Cerebellar nuclear complex (tissue), 1 donor: ENCODE measurements at regions not wholly inside any gene's neighbourhood (a gene's known extent, or its start where the extent isn't known, plus 50 kb on each side); places are given as distances from the start of the nearest gene placed in this dataset.

ENCODE experiments used
- DNase-seq, 2 experiments: peaks; one replicate each; lab custom pipeline; 2025; lab: John Stamatoyannopoulos, UW

DNA sequence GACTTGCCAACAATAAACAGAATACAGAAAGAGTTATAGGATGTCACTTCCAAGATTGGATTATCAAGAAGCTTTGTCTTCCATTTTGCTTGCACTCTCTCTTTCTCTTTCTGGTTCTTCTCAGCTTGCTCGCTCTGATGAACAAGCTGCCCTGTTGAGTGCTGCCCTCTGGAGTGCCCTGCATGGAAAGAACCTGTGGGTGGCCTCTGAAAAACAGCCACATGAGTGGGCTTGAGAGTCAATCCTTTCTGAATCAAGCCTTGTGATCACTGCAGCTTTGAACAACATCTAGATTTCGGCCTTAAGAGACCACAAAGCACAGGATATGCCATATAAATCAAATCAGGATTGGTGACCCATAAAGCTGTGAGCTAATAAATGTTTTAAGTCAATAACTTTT is 185.1 kb downstream of the KIF2B start:
- no peak for DNase-seq

DNA sequence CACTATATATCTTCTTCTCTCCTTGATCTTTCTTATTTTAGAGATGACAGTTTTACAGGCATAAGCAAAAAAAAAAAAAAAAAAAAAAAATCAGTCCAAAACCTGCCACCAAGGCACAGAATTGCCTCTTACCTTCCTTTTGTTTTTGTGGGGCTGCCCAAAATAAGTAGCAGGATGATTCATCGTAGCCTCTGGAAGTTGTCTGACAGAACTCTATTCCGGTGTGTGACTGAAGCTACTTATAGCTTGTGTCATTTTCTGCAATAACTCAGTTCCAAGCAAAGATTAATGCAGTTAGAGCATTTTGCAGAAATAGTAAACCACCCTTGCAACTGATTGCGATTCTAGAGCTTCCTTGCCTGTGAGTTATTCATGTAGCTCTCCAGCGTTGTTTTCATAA is 186.8 kb downstream of the KIF2B start:
- DNase-seq: no peak

DNA sequence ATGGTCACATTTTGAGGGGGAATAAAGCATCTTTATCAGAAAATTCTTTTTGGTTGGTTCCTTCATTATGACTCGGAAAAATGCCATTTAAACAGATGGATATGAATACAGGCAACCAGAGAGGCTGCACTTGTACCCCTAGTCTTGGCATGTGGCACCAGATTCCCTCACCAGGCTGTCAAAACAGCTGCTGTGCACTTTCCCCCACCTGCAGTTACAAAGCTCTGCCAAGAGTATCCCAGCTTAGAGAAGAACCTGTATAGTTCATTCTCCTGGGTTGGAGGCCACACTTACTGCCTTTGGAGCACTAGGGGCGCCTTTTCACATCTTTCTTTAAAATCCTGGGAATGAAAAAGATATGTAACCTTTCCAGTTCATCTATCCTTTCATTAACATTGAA is 190.3 kb downstream of the KIF2B start:
- peak; percentile 46 to 68 for DNase-seq

DNA sequence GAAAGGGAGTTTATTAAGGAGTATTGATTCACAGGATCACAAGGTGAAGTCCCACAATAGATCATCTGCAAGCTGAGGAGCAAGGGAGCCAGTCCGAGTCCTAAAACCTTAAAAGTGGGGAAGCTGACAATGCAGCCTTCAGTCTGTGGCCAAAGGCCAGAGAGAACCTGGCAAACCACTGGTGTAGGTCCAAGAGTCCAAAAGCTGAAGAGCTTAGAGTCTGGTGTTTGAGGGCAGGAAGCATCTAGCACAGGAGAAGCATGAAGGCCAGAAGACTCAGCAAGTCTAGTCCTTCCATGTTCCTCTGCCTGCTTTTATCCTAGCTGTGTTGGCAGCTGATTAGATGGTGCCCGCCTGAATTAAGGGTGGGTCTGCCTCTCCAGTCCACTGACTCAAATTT is 193.0 kb downstream of the KIF2B start:
- no peak for DNase-seq

DNA sequence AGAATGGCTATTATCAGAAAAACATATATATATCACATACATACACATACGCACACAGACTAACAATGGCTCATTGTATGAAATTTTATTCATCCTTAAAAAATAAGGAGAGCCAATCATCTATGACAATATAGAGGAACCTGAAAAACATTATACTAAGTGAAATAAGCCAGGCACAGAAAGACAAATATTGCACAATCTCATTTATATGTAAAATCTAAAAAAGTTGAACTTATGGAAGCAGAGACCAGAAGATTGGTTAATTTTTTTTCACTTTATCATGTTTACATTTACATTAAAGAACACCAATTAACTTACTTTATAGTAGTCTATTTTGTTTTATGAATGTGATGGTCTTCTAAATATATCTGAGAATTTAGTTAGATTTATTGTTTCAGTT is 198.7 kb downstream of the KIF2B start:
- no peak for DNase-seq

DNA sequence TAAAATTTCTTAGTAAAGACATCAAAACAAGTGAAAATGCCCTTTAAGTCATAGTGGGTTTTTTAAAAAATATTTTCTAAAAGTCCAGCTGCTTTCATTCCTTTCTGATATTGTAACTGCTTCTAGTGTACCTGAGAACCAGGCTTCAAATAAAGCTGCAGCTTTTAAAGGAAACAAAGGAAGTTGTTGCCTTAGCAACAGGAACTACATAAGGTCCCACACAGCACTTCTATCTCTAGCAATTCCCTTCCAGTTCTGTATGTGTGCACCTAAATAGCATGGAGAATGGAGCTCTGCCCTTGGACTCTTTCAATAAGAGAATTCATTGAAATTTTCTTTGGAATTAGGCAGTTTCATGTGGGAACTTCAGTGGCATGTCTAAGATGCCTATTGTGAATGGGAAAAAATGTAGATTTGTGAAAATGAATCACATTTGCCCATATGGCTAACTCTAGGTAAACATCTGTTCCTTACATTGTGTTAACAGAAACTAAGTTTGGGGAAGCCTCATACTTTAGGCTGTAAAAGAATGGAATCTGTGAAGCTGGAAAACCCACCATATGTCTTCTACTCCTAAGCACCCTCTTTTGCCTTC is 206.4 kb downstream of the KIF2B start:
- no peak for DNase-seq

DNA sequence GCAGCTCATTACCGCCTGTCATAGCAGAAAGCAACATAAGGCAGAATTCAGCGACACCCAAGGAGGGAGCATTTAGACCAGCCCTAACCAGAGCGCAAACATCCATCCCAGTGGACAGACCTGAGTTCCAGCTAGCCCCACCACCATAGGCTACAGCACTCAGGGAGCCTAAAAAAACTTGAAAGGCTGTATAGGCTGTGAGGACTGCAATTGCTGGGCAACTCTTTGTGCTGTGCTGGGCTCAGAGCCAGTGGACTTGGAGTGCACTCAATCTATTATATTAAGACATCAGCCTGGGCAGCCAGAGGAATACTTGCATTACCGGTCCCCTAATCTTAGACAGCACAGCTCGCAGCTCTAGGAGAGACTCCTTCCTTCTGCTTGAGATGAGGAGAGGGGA is 207.3 kb downstream of the KIF2B start:
- DNase-seq: no peak

DNA sequence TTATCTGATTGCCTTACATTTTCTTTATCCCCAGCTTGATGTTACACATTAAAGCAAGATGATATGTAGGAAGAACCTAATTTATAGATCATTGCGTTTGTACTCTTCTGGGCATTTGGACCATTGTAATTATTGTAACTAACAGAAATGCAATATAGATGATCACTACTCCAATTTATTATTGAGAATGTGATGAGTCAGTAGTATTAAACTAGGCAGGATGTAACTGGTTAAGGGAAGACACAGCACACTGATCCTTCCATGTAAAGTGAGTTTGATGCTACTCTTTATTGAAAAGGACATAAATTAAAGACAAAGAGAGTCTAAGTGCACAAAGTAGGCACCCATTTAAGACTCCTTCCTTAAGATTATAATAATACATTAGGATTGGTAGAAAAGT is 223.8 kb downstream of the KIF2B start:
- DNase-seq: no peak

DNA sequence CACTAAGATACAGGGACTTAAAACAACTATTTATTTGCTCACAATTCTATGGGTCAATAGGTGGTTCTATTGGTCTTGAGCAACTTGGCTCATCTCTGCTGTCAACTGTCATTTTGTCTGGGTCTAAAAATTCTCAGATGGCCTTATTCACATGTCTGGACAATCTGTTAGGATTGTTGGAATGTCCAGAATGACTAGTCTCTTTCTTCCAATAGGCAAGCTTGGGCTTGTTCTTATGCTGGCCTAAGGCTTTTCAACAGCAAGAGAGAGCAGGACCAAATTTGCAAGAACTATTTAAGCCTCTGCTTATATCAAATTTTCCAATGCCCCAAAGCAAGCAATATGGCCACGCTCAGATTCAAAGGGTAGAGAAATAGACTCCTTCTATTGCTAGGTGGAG is 240.9 kb downstream of the KIF2B start:
- DNase-seq: no peak

DNA sequence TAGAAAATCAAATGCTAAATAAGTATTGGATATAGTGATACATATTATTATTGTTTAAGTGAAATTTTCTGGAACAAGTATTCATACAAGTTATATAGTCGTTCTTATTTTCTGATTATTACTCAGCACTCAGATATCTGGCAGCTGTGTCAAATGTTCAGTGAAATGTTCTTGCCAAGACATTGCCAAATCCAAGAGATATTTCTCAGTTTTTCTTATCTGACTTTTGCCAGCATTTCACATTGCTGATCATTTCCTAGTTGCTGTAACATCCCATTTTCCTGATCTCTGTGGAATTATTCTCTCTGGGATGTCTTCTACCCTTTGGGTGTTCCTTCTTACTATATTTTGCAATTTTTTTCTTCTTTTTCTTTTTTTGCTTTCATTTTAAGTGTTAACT is 262.3 kb downstream of the KIF2B start:
- DNase-seq: no peak

DNA sequence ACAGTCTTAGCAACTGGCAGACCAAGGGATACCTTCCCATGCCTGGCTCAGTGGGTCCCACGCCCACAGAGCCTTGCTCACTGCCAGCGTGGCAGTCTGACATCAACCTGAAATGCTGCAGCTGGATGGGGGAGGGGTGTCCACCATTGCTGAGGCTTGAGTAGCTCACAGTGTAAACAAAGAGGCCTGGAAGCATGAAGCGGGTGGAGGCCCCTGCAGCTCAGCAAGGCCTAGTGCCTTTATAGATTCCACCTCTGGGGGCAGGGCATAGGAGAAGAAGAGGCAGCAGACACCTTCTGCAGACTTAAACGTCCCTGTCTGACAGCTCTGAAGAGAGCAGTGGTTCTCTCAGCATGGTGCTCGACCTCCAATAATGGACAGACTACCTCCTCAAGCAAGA is 263.2 kb downstream of the KIF2B start:
- DNase-seq: no peak

DNA sequence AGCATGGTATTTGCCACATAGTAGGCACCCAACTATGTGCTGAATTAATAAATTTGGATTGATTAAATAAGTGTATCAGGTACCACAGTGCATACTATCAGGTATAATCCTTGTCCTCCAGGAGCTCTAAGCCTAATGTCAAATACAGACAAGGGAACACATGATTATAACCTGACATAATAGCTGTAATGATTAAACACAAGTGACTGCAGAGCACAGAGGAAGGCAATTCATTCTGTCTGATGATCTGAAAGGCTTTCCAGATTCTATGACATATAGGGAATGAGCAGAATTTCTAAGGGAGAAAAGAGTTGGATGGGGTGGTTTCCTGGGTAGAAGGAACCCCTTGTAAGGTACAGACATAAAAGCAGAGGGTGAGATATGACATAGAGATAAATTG is 273.5 kb downstream of the KIF2B start:
- DNase-seq: no peak

DNA sequence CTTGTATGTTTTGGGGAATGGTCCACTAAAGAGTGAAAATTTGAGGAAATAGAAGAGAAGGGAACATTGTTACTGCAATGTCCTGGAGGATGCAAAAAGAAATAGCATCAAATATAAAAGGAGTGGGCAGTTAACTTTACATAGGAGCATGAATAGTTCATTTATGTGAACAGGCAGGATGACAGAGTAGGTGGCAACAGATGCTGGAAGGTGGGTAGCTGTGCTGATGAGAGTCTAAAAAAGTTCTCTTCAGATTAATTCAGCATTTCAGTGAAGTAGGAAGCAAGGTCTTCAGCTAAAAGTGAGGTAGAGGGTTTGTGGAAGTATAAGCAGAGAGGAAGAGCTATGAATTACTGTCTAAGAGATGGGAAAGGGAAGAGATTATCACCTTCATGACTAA is 276.5 kb downstream of the KIF2B start:
- DNase-seq: no peak

DNA sequence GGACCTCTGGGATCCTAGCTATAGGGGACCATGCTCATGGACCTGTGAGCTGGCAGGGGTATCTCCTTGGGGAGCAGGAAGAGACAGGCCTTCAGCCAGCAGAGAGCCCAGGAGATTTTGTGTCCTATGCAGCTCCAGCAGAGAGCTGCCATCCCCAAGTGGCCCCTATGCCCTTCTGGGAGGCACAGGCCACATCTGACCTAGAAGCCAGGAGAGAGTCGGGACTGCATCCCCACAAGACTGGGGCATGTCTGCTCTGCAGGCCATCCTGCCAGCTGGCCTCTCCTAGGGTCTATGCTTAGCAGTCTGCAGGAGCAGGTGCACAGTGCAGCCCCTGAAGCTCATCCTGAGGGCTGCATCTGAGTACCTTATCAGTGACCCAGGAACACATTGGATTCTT is 279.5 kb downstream of the KIF2B start:
- no peak for DNase-seq

DNA sequence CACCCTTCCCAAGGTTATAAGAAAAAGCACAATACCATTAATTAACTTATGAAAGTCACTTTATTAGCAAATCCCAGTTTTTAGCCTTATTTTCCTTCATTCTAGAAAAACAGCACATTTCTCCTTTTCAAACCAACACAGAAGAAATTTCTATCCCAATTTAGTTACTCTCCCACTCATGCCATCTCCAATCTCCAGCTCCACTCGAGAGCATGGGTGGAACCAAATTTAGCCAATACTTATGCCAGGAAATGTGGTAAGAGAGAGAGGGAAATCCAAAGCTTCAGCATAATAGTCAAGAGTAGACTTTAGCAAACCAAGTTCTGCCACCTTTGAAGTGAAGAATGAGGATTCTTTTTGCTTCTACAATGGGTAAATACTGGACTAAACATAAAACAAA is 288.8 kb downstream of the KIF2B start:
- no peak for DNase-seq

DNA sequence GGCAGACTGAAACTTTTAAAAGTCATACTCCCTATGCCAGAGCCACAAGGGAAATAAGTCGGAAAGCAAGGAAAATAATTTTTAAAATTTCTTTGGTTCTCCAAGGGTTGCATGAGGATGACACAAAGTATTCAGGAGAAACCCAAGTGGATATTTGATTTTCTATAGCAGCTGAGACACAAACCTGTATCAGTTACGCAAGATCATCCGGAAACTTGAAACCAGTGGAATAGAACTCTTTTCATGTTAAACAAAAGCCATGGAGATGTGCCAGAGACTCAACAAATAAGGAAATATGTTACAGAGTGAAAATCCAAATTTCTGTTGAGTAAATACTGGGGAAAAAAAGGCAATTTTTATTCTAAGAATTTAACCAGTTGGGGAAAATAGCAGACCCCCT is 294.7 kb downstream of the KIF2B start:
- DNase-seq: no peak

DNA sequence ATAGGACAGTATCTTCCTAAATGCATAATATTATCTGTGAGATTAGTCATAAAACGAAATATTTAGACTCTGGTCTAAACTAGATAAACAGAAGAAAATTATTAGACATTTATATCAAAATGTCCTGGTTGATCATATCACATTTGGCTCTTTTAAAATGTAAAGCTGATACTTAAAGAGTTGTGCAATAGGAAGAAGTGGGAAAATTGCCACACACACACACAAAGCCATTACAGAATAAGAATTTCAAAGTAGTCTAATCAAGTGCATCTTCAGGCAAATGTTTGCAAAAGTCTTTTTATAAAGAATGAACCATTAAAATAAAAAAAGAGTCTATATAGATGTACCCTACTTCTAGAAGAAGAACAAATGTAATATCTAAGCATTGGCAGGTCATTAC is 301.7 kb downstream of the KIF2B start:
- no peak for DNase-seq

DNA sequence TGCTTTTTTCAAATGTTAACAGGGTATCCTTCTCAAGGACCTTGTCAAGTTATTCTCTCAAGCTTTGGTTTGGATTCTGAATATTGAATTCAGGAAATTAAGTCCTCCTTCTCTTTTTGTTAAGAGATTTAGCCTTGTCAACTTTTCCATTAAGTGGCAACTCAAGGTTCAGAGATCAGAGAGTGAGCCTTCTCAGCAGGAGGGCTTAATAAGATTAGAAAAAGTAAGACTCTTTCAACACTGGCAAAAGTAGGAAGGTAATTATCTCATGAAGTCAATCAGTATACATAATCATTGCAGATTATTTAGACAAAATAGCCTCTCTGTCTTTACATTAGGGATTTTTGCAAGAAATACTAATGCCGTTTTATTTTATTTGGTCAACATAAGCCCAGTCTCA is 330.7 kb downstream of the KIF2B start:
- no peak for DNase-seq

DNA sequence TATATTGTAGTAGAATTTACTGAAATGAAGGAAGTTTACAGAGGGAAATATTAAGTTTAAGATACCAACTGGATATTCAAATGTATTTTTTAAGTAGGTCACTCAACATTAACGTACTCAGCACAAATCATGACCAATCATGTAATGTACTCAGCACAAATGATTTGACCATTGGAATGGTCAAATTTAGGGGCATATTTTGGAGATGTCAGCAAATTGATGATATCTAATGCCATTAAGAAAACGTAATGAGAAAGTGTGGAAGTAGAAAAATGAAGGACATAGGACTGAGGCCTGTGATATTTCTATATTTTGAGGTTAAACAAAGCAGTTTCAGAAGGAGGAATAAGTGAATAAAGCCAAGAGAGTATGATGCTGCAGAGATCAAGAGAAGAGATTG is 334.8 kb downstream of the KIF2B start:
- no peak for DNase-seq

DNA sequence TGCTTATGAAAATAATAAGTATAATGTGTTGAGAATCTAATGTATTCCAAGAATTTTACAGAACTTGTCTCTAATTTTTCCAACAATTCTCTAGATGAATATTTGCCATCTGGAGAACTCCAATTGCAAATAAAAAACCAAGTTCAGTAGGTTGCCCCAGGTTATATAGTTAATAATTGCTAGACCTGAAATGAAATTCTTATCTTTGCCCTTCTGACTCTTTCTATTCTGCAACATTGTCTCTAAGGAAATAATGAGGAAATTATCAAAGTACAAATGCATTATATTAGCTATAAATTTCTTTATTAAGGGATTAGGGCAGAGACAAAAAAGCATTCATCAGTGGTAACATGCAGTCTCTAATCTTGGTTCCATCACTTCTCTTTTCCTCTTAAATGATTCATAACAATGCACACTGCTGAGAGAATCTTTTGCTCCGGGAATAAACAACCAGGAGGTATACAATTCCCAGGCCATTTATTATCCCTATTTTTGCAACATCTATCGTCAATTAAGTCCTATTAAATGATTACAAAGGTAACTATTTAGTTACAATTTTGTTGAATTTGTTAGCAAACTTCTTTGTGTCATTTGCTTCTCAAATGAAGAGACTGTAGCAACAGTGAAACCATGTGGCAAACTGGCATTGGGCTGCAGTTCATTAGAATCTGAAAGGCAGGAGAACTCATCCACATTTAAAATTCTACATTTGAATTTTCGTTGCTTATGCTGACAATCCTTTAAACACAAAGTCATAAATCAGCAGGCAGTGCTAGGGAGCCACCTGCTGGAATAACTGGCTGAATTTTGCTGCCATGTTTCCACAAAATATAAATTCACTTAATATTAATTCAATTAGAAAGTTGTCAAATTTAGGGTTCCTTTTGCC is 349.6 kb downstream of the KIF2B start:
- no peak for DNase-seq

DNA sequence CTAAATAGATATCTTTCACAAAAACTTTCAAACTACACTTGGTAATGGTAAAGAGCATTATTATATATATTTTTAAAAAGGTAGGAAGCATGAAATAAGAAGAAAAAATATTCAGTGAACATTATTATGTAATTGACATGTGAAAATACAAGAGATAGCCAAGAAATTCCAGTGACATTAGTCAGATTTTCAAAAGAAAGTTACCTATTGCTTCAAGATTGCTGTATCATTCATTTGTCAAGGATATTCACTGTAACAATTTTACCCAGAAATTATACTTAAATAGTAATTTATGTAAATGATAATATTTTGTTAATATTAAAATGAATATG is 350.2 kb downstream of the KIF2B start:
- no peak for DNase-seq

DNA sequence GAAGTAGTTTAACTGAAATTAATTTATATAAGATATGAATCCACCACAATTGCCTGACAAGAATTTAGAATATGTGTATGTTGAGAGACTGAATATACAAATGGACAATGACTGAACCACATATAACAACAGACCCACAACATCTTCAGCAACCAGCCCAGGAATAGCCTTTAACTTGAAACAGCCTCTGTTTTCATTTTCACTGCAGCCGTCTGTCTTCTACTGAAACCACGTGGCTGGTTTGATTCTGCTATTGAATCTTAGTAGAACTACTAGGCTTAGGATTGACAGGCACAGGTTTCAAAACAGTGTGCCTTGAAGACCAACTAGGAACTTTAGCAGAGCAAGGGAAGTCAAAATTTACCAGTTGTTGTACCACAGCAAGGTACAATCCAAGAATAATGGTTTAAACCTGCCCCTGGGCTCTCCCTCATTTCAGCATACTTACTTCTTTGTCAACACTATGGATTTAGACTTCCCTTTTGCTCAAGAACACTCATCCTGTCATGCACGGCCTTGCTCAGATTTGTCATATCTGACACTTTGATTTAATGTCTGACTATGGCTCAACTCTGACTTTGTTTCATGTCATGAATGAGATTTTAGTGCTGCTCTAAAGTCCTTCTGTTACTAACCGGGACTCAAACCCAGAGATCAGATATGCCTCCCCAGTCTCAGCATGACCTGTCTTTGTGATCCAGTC is 355.0 kb downstream of the KIF2B start:
- no peak for DNase-seq

DNA sequence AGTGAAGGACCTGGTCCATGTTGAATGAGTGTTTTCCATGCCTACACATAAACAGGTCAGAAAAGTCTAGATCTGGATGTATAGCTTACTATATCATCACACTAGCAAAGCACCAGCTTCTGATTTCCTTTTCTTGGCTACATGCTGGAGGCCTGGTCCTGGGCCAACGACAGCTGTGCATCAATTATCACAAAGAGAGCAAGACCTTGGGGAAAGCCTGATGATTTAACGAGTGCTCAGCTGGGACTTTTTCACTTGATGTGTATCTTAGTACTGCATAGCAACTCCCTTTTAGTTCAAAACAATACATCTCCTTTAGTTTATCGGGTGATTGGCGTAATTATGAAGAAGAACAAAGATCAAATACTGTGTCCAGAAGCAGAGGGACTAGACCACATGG is 358.2 kb downstream of the KIF2B start:
- no peak for DNase-seq
